ENCODE measurements at regions not wholly inside any gene's neighbourhood (a gene's known extent, or its start where the extent isn't known, plus 50 kb on each side); places are given as distances from the start of the nearest gene placed in this dataset.

- no peaks in the 10 kb centered on the region for H3K27me3 Mint-ChIP-seq (ENCODE audit: low read depth)
- no peaks in the 10 kb centered on the region for H3K9me3 Mint-ChIP-seq (ENCODE audit: insufficient read depth)
- no peak overlapping the region for H3K4me3 Mint-ChIP-seq
- ChIA-PET POLR2A (no interaction called here), CTCF (no interaction called here)
- no peak overlapping the region for H3K27ac Mint-ChIP-seq
- no peaks in the 10 kb centered on the region for H3K36me3 Mint-ChIP-seq (ENCODE audit: low read depth)
- ATAC-seq: no peak
- H3K4me1 Mint-ChIP-seq (ENCODE audit: low read depth): no peaks in the 10 kb centered on the region
- no peak for DNase-seq
Observed at GRCh38 chr9:16982780-16983310, 112.4 kb upstream of the BNC2 start.

GRCh38 chr9:16976427-16976826, 106.0 kb upstream of the BNC2 start:
- no peak for DNase-seq
- ChIA-PET POLR2A (no interaction called here), CTCF (no interaction called here)
- no peak for ATAC-seq
- Mint-ChIP-seq H3K9me3 (ENCODE audit: insufficient read depth) (no peaks in the 10 kb centered on the region), H3K36me3 (ENCODE audit: low read depth) (no peaks in the 10 kb centered on the region), H3K27ac (no peak overlapping the region), H3K4me3 (no peak overlapping the region), H3K27me3 (ENCODE audit: low read depth) (no peaks in the 10 kb centered on the region), H3K4me1 (ENCODE audit: low read depth) (no peaks in the 10 kb centered on the region)

GRCh38 chr9:16974436-16974835, 104.0 kb upstream of the BNC2 start:
- no peak overlapping the region for H3K4me3 Mint-ChIP-seq
- DNase-seq (no peak), ATAC-seq (no peak)
- no peak overlapping the region for H3K27ac Mint-ChIP-seq
- no peaks in the 10 kb centered on the region for H3K27me3 Mint-ChIP-seq (ENCODE audit: low read depth)
- CTCF ChIA-PET: no interaction called here
- POLR2A ChIA-PET: no interaction called here
- no peaks in the 10 kb centered on the region for H3K36me3 Mint-ChIP-seq (ENCODE audit: low read depth)
- H3K9me3 Mint-ChIP-seq (ENCODE audit: insufficient read depth): no peaks in the 10 kb centered on the region
- no peaks in the 10 kb centered on the region for H3K4me1 Mint-ChIP-seq (ENCODE audit: low read depth)

- POLR2A ChIA-PET: no interaction called here
- DNase-seq (no peak), ATAC-seq (no peak)
- Mint-ChIP-seq H3K4me3 (no peak overlapping the region), H3K27ac (no peak overlapping the region), H3K27me3 (ENCODE audit: low read depth) (no peaks in the 10 kb centered on the region), H3K9me3 (ENCODE audit: insufficient read depth) (no peaks in the 10 kb centered on the region), H3K4me1 (ENCODE audit: low read depth) (no peaks in the 10 kb centered on the region), H3K36me3 (ENCODE audit: low read depth) (no peaks in the 10 kb centered on the region)
- CTCF ChIA-PET: no interaction called here
Observed at GRCh38 chr9:16970321-16970720, 99.9 kb upstream of the BNC2 start.

- Mint-ChIP-seq H3K4me3 (no peak overlapping the region), H3K9me3 (ENCODE audit: insufficient read depth) (peaks cover 14% of the 10 kb centered on the region), H3K4me1 (ENCODE audit: low read depth) (no peaks in the 10 kb centered on the region), H3K27me3 (ENCODE audit: low read depth) (no peaks in the 10 kb centered on the region), H3K36me3 (ENCODE audit: low read depth) (no peaks in the 10 kb centered on the region), H3K27ac (no peak overlapping the region)
- ChIA-PET CTCF (no interaction called here), POLR2A (no interaction called here)
- ATAC-seq: no peak
- no peak for DNase-seq
Observed at GRCh38 chr9:16964228-16964627, 93.8 kb upstream of the BNC2 start.

- ATAC-seq: no peak
Observed at GRCh38 chr9:16960084-16960483, 89.6 kb upstream of the BNC2 start.

GRCh38 chr9:16959391-16959790, 88.9 kb upstream of the BNC2 start:
- DNase-seq: no peak
- CTCF ChIA-PET: no interaction called here

More at GRCh38 chr9:16960084-16960483, 89.6 kb upstream of the BNC2 start:
- Mint-ChIP-seq H3K27me3 (ENCODE audit: low read depth) (no peaks in the 10 kb centered on the region), H3K27ac (no peak overlapping the region), H3K36me3 (ENCODE audit: low read depth) (no peaks in the 10 kb centered on the region), H3K4me3 (no peak overlapping the region), H3K9me3 (ENCODE audit: insufficient read depth) (peaks cover 14% of the 10 kb centered on the region), H3K4me1 (ENCODE audit: low read depth) (no peaks in the 10 kb centered on the region)
- ChIA-PET CTCF (no interaction called here), POLR2A (no interaction called here)
- DNase-seq: no peak

GRCh38 chr9:16954040-16954439, 83.6 kb upstream of the BNC2 start:
- Mint-ChIP-seq H3K9me3 (ENCODE audit: insufficient read depth) (peaks cover 2% of the 10 kb centered on the region), H3K36me3 (ENCODE audit: low read depth) (no peaks in the 10 kb centered on the region), H3K4me1 (ENCODE audit: low read depth) (no peaks in the 10 kb centered on the region), H3K27me3 (ENCODE audit: low read depth) (no peaks in the 10 kb centered on the region), H3K4me3 (no peak overlapping the region), H3K27ac (no peak overlapping the region)
- ATAC-seq (no peak), DNase-seq (no peak)
- ChIA-PET CTCF (no interaction called here), POLR2A (no interaction called here)

More at GRCh38 chr9:16959391-16959790, 88.9 kb upstream of the BNC2 start:
- H3K4me1 Mint-ChIP-seq (ENCODE audit: low read depth): no peaks in the 10 kb centered on the region
- no peaks in the 10 kb centered on the region for H3K36me3 Mint-ChIP-seq (ENCODE audit: low read depth)
- no peak for ATAC-seq
- H3K9me3 Mint-ChIP-seq (ENCODE audit: insufficient read depth): peaks cover 14% of the 10 kb centered on the region
- H3K27me3 Mint-ChIP-seq (ENCODE audit: low read depth): no peaks in the 10 kb centered on the region
- no peak overlapping the region for H3K4me3 Mint-ChIP-seq
- no peak overlapping the region for H3K27ac Mint-ChIP-seq
- POLR2A ChIA-PET: no interaction called here

- ATAC-seq (no peak), DNase-seq (no peak)
- H3K9me3 Mint-ChIP-seq (ENCODE audit: insufficient read depth): peaks cover 2% of the 10 kb centered on the region
- H3K36me3 Mint-ChIP-seq (ENCODE audit: low read depth): no peaks in the 10 kb centered on the region
- CTCF ChIA-PET: no interaction called here
- H3K4me1 Mint-ChIP-seq (ENCODE audit: low read depth): no peaks in the 10 kb centered on the region
- POLR2A ChIA-PET: no interaction called here
- H3K27me3 Mint-ChIP-seq (ENCODE audit: low read depth): no peaks in the 10 kb centered on the region
- no peak overlapping the region for H3K4me3 Mint-ChIP-seq
- H3K27ac Mint-ChIP-seq: no peak overlapping the region
Observed at GRCh38 chr9:16951502-16951901, 81.0 kb upstream of the BNC2 start.

GRCh38 chr9:16950051-16950450, 79.6 kb upstream of the BNC2 start:
- ATAC-seq (no peak), DNase-seq (no peak)
- ChIA-PET CTCF (no interaction called here), POLR2A (no interaction called here)
- no peaks in the 10 kb centered on the region for H3K36me3 Mint-ChIP-seq (ENCODE audit: low read depth)
- H3K27me3 Mint-ChIP-seq (ENCODE audit: low read depth): no peaks in the 10 kb centered on the region
- no peak overlapping the region for H3K4me3 Mint-ChIP-seq
- peaks cover 2% of the 10 kb centered on the region for H3K9me3 Mint-ChIP-seq (ENCODE audit: insufficient read depth)
- H3K4me1 Mint-ChIP-seq (ENCODE audit: low read depth): no peaks in the 10 kb centered on the region
- H3K27ac Mint-ChIP-seq: no peak overlapping the region

GRCh38 chr9:16930578-16930977, 60.1 kb upstream of the BNC2 start:
- ChIA-PET POLR2A (no interaction called here), CTCF (no interaction called here)
- H3K27me3 Mint-ChIP-seq (ENCODE audit: low read depth): no peaks in the 10 kb centered on the region
- no peak for DNase-seq
- peaks cover 11% of the 10 kb centered on the region for H3K9me3 Mint-ChIP-seq (ENCODE audit: insufficient read depth)
- H3K4me3 Mint-ChIP-seq: no peak overlapping the region
- no peak overlapping the region for H3K27ac Mint-ChIP-seq
- H3K4me1 Mint-ChIP-seq (ENCODE audit: low read depth): no peaks in the 10 kb centered on the region
- no peaks in the 10 kb centered on the region for H3K36me3 Mint-ChIP-seq (ENCODE audit: low read depth)
- no peak for ATAC-seq

- peaks cover 6% of the 10 kb centered on the region for H3K9me3 Mint-ChIP-seq (ENCODE audit: insufficient read depth)
- no peaks in the 10 kb centered on the region for H3K36me3 Mint-ChIP-seq (ENCODE audit: low read depth)
- no peaks in the 10 kb centered on the region for H3K27me3 Mint-ChIP-seq (ENCODE audit: low read depth)
- no peak overlapping the region for H3K27ac Mint-ChIP-seq
- H3K4me1 Mint-ChIP-seq (ENCODE audit: low read depth): no peaks in the 10 kb centered on the region
- ATAC-seq: no peak
- DNase-seq: no peak
- CTCF ChIA-PET: no interaction called here
- POLR2A ChIA-PET: no interaction called here
- H3K4me3 Mint-ChIP-seq: no peak overlapping the region
Observed at GRCh38 chr9:16928179-16928945, 57.9 kb upstream of the BNC2 start.

GRCh38 chr9:16925426-16925825, 55.0 kb upstream of the BNC2 start:
- no peaks in the 10 kb centered on the region for H3K4me1 Mint-ChIP-seq (ENCODE audit: low read depth)
- H3K4me3 Mint-ChIP-seq: no peak overlapping the region
- DNase-seq (no peak), ATAC-seq (no peak)
- no peaks in the 10 kb centered on the region for H3K36me3 Mint-ChIP-seq (ENCODE audit: low read depth)
- ChIA-PET CTCF (no interaction called here), POLR2A (no interaction called here)
- H3K27me3 Mint-ChIP-seq (ENCODE audit: low read depth): no peaks in the 10 kb centered on the region
- H3K9me3 Mint-ChIP-seq (ENCODE audit: insufficient read depth): no peaks in the 10 kb centered on the region
- H3K27ac Mint-ChIP-seq: no peak overlapping the region
